GM08714 (cell line): ENCODE measurements at regions not wholly inside any gene's neighbourhood (a gene's known extent, or its start where the extent isn't known, plus 50 kb on each side); places are given as distances from the start of the nearest gene placed in this dataset.

Experiments
- H3K4me3 ChIP-seq: fragments of 200-500 bp; sonication (Bioruptor generic); 2 replicates; pipeline ENCODE4 v1.5.1; 2014; ENCODE audit warnings: mild to moderate bottlenecking, low read length, inconsistent platforms
- ZNF274 ChIP-seq: IDR thresholded peaks from 2 replicates; pipeline ENCODE4 v1.6.1; 2012; ENCODE audit warnings: mild to moderate bottlenecking, low read depth, low read length

DNA sequence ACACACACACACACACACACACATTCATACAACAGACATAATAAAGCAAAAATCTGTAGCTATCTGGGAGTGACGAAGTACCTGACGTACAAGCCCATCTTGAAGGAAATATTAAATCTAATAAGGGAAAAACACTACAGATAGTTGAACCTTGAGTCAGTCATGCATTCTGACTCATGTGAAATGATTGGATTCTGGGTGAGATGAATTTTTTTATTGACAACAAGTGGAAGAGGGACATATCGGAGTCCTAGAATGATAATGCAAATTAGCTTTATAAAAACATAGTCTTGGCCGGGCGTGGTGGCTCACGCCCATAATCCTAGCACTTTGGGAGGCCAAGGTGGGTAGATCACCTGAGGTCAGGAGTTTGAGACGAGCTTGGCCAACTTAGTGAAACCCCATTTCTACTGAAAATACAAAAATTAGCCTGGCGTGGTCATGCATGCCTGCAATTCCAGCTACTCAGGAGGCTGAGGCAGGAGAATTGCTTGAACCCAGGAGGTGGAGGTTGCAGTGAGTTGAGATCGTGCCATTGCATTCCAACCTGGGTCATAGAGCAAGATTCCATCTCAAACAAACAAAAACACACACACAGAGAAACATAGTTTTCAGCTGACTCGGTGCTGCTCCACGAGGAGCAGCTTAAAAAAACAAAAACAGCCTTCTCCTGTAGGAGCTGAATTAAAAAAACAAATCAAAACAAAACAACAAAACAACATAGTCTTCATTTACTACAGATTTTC is 154.4 kb upstream of the MKLN1 start:
- no peak for TF ChIP-seq ZNF274
- H3K4me3 ChIP-seq = no peak overlapping the region

DNA sequence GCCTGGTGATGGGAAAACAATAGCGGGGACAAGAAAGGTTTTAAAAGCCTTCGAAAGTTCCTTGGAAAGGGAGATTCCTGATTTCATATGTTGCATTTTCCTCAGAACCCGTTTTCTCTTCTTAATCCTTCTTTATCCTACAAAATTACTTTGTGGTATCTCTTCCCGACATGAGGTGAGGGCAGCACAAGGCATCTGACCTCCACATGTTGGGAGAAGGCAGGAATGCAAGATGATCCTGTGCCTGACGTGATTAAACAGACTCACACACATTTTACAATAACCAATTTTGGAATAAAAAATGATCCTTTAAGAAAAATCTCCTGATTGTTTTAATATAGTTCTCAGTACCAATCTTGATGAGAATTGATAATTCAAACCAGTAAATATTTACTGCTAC is 153.3 kb upstream of the MKLN1 start:
- H3K4me3 ChIP-seq = no peak overlapping the region
- no peak for TF ChIP-seq ZNF274

DNA sequence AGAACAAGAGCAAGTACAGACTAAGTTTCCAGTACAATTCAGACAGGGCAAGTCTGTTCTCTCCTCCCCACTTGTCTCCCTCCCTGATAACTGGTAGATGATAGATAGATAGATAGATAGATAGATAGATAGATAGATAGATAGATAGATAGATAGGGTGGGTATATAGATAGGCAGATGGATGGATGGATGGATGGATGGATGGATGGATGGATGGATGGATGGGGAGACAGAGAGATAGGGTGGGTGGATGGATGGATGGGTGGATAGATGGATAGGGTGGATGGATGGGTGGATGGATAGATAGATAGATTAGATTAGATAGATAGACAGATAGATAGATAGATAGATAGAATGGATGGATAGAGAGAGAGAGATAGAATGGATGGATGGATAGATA is 152.8 kb upstream of the MKLN1 start:
- H3K4me3 ChIP-seq = no peak overlapping the region
- TF ChIP-seq ZNF274 = no peak

DNA sequence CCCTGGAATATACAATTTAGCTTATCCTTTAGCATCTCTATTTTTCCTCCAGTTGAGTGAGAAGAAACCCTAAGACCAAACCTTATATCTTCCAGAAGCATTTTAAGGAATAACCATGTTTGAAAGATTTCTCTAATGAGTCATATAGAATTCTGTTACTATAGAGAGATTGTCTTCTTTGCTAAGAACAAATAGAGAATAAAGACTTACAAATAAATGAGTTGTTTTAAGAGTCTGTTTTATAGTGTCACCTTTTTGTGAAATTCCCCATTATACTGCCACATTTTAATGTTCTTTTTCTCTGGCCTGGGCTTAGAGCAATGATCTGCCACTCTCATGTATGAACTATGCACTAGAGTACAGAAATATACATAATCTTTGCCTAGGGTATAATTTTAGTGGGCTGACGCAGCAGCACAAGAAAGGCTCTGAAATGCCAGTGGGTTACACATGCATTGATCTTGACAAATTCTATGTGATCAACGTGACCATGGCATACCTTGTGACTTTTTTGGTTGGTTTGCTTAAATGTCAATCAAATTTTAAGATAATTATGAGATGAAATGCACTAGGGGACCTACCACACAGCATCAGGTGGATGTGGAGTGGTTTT is 145.1 kb upstream of the MKLN1 start:
- H3K4me3 ChIP-seq = no peak overlapping the region
- TF ChIP-seq ZNF274 = no peak

DNA sequence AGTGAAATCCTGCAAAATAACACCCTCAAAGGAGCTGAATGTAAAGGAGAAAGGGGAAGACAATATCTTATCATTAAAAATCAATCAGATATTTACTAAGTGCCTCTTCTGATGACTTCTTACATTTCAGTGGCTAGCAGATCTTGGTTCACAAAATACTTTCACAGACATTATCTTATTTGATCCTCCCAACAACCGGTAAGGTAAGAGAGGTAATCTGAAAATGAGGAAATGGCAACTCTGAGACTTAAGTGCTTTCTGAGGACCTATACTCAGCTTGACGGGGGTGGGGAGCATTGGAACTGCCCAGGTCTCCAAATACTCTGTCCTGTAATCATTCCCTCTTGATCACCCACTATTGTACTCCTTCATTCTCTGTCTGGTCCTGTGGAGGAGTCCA is 144.6 kb upstream of the MKLN1 start:
- no peak for TF ChIP-seq ZNF274
- H3K4me3 ChIP-seq = no peak overlapping the region

GRCh38 chr7:131183611-131184119 is 144.0 kb upstream of the MKLN1 start:
- TF ChIP-seq ZNF274 = no peak
- no peak overlapping the region for H3K4me3 ChIP-seq

DNA sequence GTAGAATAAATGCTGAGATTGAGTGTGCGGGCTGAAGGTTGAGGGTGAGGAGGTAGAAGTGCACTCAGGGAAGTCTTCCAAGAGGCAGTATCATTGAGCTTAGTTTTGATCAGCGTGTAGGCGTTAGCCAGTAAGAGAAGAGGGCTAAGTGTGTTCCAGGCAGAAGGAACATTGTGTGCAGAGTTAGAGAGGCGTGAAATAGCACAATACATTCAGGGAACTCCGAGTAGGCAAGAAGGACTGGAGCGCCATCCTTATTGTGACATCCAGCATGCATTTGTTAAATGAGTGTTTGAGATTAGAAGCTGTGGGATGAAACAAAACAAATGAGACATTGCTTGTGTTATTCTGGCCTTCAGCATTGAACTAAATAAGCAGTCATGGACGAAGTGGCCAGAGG is 140.9 kb upstream of the MKLN1 start:
- TF ChIP-seq ZNF274 = no peak
- no peak overlapping the region for H3K4me3 ChIP-seq

- no peak overlapping the region for H3K4me3 ChIP-seq
- TF ChIP-seq ZNF274 = no peak
Observed at GRCh38 chr7:131188367-131189339, 139.0 kb upstream of the MKLN1 start.

GRCh38 chr7:131189488-131189887 is 138.2 kb upstream of the MKLN1 start:
- H3K4me3 ChIP-seq = no peak overlapping the region
- TF ChIP-seq ZNF274 = no peak

- no peak for TF ChIP-seq ZNF274
- H3K4me3 ChIP-seq = no peak overlapping the region
Observed at GRCh38 chr7:131190146-131190545, 137.5 kb upstream of the MKLN1 start.

DNA sequence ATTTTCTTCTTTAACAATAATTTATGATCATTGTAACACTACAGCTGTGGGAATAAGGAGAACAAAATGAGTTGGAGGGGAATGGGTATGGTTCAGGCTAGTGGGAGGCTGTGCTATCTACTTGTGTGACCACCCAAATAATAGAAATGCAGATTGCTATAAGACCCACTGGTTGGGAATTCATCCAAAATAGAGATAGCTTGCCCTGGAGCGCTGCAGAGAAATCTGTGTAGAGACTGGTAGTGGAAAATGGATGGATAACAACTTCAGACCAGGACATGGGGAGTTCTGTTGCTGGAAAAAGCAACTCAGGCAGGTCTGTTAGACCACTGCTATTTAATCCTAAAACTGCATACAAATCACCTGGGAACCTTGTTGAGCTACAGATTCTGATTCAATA is 137.1 kb upstream of the MKLN1 start:
- H3K4me3 ChIP-seq = no peak overlapping the region
- no peak for TF ChIP-seq ZNF274

DNA sequence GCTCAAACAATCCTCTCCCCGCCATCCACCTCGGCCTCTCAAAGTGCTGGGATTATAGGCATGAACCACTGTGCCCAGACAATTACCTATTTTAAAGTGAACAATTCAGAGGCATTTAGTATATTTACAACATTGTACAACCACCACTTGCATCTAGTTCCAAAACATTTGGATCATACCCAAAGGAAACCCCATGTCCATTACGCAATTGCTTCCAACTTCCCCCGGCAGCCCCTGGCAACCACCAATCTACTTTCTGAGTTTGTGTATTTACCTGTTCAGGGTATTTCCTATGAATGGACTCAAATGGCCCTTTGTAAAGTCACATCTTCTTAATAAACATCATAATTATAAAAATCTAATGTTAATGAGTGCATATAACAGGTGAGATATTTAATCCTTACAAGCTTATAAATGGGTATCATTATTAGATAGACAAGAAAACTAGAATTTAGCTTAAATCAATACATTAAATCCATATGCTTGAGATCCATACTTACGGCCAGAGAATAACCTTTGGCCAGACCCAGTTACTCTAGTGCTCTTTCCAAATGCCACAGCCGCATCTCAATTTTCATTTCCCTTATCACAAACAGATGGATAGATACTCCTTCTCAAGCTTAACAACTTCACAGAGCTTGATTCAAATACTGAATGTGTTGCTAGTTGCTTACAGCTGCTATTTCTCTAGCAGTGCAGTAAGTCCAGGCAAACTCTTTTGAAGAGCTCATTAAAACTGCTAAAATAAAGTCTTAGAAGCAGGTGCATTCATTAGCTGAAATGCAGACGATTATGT is 133.4 kb upstream of the MKLN1 start:
- no peak overlapping the region for H3K4me3 ChIP-seq
- TF ChIP-seq ZNF274 = no peak

DNA sequence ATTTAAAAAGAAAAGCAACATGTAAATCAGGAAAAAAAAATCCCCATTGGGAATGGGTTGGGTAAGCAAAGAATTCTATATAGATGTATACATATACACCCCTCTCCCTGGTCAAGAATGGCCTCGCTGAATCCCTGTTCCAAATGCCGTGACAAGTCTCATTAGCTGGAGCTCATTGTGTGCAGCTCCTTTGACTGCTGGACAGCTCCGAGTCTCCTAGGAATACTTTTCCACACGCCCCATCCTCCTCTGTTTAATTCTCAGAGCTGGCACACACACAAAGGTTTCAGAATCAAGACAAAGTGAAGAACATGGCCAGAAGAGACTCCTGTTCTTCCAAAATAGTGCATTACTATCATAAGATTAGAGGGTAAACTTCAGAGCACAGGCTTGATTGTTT is 130.9 kb upstream of the MKLN1 start:
- TF ChIP-seq ZNF274 = no peak
- H3K4me3 ChIP-seq = no peak overlapping the region

GRCh38 chr7:131197920-131198615 is 129.6 kb upstream of the MKLN1 start:
- H3K4me3 ChIP-seq = no peak overlapping the region
- no peak for TF ChIP-seq ZNF274
